ENCODE measurements at regions not wholly inside any gene's neighbourhood (a gene's known extent, or its start where the extent isn't known, plus 50 kb on each side); places are given as distances from the start of the nearest gene placed in this dataset.

DNA sequence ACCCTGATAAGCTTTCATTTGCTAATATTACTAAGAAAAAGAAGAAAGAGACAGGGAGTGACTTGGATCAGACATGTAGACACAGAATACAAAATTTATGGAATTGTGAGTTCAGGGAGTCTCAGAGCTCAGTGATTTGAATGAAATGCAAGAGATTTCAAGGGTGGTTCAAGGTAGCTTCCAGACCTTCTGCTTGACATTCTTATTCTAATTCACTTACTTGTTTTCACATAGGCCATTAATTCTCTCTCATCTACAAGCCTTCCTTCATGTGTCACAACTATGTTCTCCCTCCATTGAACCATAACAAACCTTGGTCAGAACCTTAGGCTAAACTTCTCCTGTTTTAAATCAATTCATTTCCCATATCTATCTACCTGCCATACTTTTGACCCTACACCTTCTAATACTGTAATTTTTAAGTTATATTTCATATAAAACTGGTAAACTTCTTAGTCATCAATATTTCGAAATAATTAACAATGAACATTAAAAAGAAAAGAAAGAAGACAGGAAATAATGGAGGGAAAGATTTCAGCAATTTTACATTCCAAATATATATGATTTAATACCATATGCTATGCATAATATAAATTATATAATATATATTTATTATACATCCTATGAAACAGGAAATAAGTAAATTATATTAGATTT, 139.2 kb upstream of the PDE1A start:
- H3K9me3 Mint-ChIP-seq: no peaks in the 10 kb centered on the region
- no peak overlapping the region for H3K27ac Mint-ChIP-seq
- no peak for DNase-seq (ENCODE audit: low spot score)
- no peaks in the 10 kb centered on the region for H3K4me1 Mint-ChIP-seq (ENCODE audit: low read depth)
- no peak overlapping the region for H3K4me3 Mint-ChIP-seq
- H3K36me3 Mint-ChIP-seq (ENCODE audit: low read depth): no peaks in the 10 kb centered on the region
- no peaks in the 10 kb centered on the region for H3K27me3 Mint-ChIP-seq (ENCODE audit: low read depth)

DNA sequence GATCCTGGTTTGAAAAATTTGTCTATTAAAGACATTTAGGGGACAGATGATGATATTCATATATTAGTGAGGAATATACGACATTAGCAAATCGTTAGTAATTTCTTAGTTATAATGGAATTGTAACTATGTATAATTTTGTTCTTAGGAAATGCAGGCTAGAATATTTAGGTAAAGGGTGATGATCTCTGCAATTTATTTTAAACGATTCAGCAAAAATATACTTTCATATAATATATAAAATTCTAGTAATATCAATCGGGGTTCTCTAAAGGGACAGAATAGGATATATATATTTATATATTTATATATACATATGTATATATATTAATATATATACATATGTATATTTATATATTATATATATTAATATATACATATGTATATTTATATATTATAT, 142.5 kb upstream of the DNAJC10 start:
- Mint-ChIP-seq H3K4me3 (no peak overlapping the region), H3K27ac (no peak overlapping the region), H3K4me1 (ENCODE audit: low read depth) (no peaks in the 10 kb centered on the region), H3K36me3 (ENCODE audit: low read depth) (no peaks in the 10 kb centered on the region), H3K27me3 (ENCODE audit: low read depth) (no peaks in the 10 kb centered on the region), H3K9me3 (no peaks in the 10 kb centered on the region)
- DNase-seq (ENCODE audit: low spot score): no peak

DNA sequence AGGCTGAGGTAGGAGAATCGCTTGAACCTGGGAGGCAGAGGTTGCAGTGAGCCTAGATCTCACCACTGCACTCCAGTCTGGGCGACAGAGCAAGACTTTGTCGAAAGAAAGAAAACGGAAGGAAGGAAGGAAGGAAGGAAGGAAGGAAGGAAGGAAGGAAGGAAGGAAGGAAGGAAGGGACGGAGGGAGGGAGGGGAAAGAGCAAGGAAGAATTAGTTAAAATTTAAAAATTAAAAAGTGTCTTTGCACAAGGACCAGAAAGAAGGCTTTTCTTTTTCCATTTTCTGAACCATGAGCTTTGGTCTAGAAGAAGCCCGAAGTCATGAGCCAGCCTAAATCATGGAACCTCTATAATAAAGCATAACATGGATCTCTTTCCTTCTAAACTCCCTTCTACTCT, 138.2 kb upstream of the DNAJC10 start:
- Mint-ChIP-seq H3K4me1 (ENCODE audit: low read depth) (no peaks in the 10 kb centered on the region), H3K9me3 (no peaks in the 10 kb centered on the region), H3K27ac (no peak overlapping the region), H3K27me3 (ENCODE audit: low read depth) (no peaks in the 10 kb centered on the region), H3K36me3 (ENCODE audit: low read depth) (no peaks in the 10 kb centered on the region), H3K4me3 (no peak overlapping the region)
- no peak for DNase-seq (ENCODE audit: low spot score)

DNA sequence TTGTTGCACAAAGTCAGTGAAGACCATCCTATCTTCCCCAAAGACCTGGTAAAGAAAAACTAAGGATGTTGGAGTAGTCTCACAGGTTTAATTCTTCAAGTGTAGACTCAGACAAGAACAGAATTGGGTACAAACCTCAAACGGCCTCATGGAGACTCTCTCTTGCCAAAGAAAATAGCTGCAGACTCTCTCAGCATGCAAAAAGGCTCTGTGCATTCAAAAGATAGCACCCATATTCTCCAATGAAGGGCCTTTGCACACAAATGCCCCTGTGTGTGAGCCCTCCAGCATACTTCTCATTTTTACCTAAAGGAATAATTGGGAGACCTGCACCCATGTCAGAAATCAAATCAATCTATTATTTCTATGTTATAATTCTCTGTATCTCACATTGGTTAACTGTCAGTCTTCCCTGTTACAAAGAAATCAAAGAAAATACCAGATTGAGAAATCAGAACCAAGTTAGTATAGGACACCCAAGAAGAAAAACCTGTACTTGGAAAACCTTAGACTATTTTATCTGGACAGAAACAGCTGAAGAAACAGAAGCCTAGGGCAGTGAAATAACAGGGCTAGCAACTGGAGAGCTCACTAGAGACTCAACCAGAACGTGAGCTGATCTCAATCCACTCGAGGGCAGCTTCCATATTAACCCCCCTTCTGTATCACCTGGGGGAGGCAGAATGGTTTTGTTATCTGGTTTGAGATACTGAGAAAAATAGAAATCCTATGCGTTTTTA, 134.7 kb upstream of the DNAJC10 start:
- Mint-ChIP-seq H3K4me1 (ENCODE audit: low read depth) (no peaks in the 10 kb centered on the region), H3K27me3 (ENCODE audit: low read depth) (no peaks in the 10 kb centered on the region), H3K36me3 (ENCODE audit: low read depth) (no peaks in the 10 kb centered on the region), H3K27ac (no peak overlapping the region), H3K4me3 (no peak overlapping the region), H3K9me3 (no peaks in the 10 kb centered on the region)
- no peak for DNase-seq (ENCODE audit: low spot score)

DNA sequence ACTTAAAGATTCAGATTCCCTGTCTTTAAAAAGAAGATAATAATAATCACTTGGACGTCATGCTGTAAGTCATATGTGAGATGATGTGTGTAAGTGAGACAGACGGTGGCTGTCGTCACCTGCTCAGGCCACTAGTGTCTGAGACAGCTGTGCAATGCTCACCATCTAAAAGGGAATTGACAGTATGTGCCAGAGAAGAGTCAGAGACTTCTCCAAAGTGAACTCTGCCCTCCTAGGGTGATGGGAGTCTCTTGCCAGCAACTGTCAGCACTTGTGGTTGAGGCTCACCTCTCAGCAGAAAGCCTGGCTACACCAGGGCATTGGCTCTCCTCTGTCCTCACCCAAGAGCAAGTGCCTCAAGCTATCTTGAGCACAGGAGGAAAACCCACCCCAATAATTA, 131.6 kb upstream of the DNAJC10 start:
- no peaks in the 10 kb centered on the region for H3K36me3 Mint-ChIP-seq (ENCODE audit: low read depth)
- no peaks in the 10 kb centered on the region for H3K9me3 Mint-ChIP-seq

DNA sequence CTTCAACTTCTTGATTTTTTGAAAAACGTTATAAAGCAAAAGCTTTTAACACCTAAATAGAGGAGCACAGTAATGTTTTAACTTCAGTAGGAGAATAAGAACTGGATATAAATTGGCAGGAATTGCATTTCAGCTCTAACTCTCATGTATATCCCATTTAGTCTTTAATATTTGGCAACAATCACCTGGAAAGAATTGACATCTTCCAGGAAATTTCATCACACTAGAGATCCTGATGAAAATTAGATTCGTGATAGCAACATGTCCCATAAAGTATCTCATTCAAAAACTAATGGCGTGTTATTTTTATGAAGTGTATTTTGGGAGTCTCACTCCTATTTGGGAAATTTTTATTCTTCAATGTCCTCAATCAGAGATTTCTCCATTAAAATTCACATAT, 131.1 kb upstream of the DNAJC10 start:
- DNase-seq (ENCODE audit: low spot score): no peak
- H3K27ac Mint-ChIP-seq: no peak overlapping the region
- no peaks in the 10 kb centered on the region for H3K4me1 Mint-ChIP-seq (ENCODE audit: low read depth)
- no peaks in the 10 kb centered on the region for H3K27me3 Mint-ChIP-seq (ENCODE audit: low read depth)
- no peak overlapping the region for H3K4me3 Mint-ChIP-seq
- no peaks in the 10 kb centered on the region for H3K36me3 Mint-ChIP-seq (ENCODE audit: low read depth)
- H3K9me3 Mint-ChIP-seq: no peaks in the 10 kb centered on the region

More for the DNA sequence above, 131.6 kb upstream of the DNAJC10 start:
- H3K27ac Mint-ChIP-seq: no peak overlapping the region
- H3K27me3 Mint-ChIP-seq (ENCODE audit: low read depth): no peaks in the 10 kb centered on the region
- no peak overlapping the region for H3K4me3 Mint-ChIP-seq
- no peak for DNase-seq (ENCODE audit: low spot score)
- H3K4me1 Mint-ChIP-seq (ENCODE audit: low read depth): no peaks in the 10 kb centered on the region

DNA sequence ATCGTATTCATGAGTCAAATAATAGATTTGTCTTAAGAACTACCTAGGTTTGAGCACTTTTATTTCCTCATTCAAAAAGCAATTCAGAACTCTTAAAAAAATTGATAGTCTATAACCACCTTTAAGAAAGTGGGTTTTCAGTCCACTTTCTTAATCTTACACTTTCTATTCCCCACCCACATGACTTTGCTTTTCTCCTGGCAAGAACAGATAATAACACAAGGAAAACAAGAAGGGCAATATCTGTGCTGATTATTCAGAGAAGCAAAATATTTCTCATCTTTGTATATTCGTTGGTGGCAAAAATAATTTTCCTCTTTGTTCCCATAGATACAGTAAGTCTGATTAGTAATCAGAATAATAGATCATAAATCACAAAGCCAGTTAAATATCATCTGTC, 130.6 kb upstream of the DNAJC10 start:
- no peak for DNase-seq (ENCODE audit: low spot score)

DNA sequence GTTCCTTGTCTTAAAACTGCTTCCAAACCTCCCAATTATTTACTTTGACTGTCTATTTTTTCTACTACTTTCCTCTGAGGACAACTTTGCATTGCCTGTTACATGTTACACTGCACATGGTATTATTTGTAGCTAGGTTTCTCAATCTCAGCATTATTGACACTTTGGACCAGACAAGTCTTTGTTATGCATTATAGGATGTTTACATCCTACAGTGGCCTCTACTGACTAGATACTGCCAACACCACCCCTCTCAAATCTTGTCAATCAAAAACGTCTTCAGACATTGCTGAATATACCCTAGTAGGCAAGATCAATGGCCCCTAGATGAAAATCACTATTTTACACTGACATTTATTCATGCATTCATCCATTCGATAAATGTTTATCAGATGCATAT, 129.6 kb upstream of the DNAJC10 start:
- H3K4me3 Mint-ChIP-seq: no peak overlapping the region
- no peak for DNase-seq (ENCODE audit: low spot score)
- H3K27ac Mint-ChIP-seq: no peak overlapping the region
- H3K9me3 Mint-ChIP-seq: no peaks in the 10 kb centered on the region
- H3K27me3 Mint-ChIP-seq (ENCODE audit: low read depth): no peaks in the 10 kb centered on the region
- H3K4me1 Mint-ChIP-seq (ENCODE audit: low read depth): no peaks in the 10 kb centered on the region
- no peaks in the 10 kb centered on the region for H3K36me3 Mint-ChIP-seq (ENCODE audit: low read depth)

More for the DNA sequence above, 130.6 kb upstream of the DNAJC10 start:
- no peaks in the 10 kb centered on the region for H3K27me3 Mint-ChIP-seq (ENCODE audit: low read depth)
- no peaks in the 10 kb centered on the region for H3K4me1 Mint-ChIP-seq (ENCODE audit: low read depth)
- H3K9me3 Mint-ChIP-seq: no peaks in the 10 kb centered on the region
- no peak overlapping the region for H3K4me3 Mint-ChIP-seq
- no peaks in the 10 kb centered on the region for H3K36me3 Mint-ChIP-seq (ENCODE audit: low read depth)
- no peak overlapping the region for H3K27ac Mint-ChIP-seq

DNA sequence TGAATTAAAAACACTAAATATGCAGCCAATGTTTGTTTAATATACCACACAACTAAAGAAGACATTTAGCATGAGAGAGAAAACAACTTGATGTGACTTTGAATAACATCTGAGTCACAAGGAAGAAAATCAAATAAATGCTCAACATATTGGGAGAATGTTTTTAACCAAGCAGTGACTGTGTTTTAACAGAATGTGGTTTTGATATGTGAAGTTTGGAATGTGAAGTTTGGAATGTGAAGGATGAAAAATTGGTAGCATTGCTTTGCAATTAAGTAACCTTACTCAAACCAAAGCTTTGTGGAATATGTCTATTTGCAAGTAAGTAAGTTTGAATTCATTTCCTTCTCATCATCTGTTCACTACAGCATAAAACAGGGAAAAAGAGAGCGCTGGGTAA, 128.2 kb upstream of the DNAJC10 start:
- no peak for DNase-seq (ENCODE audit: low spot score)
- Mint-ChIP-seq H3K27me3 (ENCODE audit: low read depth) (no peaks in the 10 kb centered on the region), H3K9me3 (no peaks in the 10 kb centered on the region), H3K27ac (no peak overlapping the region), H3K36me3 (ENCODE audit: low read depth) (no peaks in the 10 kb centered on the region), H3K4me1 (ENCODE audit: low read depth) (no peaks in the 10 kb centered on the region), H3K4me3 (no peak overlapping the region)

DNA sequence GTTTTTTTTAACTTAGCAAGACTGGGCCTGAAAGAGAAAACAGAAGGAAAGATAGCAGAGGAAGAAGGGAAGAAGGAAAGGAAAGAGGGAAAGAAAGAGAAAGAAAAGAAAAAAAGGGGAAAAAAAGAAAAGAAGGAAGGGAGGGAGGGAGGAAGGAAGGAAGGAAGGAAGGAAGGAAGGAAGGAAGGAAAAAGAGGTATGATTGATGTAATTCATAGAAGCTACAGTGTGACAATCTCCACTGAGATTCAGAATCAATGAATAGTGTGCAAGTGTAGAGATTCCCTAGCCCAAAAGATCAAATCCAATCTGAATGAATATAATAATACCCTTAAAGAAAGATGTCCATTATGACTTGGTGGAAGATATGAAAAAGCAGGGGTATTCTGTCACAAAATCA, 126.9 kb upstream of the DNAJC10 start:
- no peak overlapping the region for H3K27ac Mint-ChIP-seq
- no peaks in the 10 kb centered on the region for H3K9me3 Mint-ChIP-seq

DNA sequence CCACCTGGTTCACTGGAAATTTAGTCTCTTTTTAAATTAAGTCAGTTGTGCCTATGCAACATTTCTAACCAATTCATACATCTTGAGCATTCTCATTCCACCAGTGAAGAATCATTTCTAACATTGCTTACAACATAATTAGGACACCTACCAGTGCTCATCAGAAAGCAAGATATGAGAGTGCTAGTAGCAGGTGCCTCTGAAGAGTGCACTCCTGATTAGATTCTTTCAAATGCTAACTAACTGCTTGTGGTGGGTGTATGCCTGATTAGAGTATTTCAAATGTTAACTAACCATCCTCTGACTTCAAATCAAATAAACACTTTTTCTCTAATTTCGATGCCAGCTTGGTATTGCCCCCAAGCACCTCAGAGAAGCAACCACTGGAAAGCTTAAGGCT, 124.3 kb upstream of the DNAJC10 start:
- Mint-ChIP-seq H3K4me3 (no peak overlapping the region), H3K36me3 (ENCODE audit: low read depth) (no peaks in the 10 kb centered on the region), H3K9me3 (no peaks in the 10 kb centered on the region), H3K27ac (no peak overlapping the region), H3K27me3 (ENCODE audit: low read depth) (no peaks in the 10 kb centered on the region), H3K4me1 (ENCODE audit: low read depth) (no peaks in the 10 kb centered on the region)
- no peak for DNase-seq (ENCODE audit: low spot score)

More for the DNA sequence above, 126.9 kb upstream of the DNAJC10 start:
- no peak for DNase-seq (ENCODE audit: low spot score)
- Mint-ChIP-seq H3K27me3 (ENCODE audit: low read depth) (no peaks in the 10 kb centered on the region), H3K4me1 (ENCODE audit: low read depth) (no peaks in the 10 kb centered on the region), H3K4me3 (no peak overlapping the region), H3K36me3 (ENCODE audit: low read depth) (no peaks in the 10 kb centered on the region)

DNA sequence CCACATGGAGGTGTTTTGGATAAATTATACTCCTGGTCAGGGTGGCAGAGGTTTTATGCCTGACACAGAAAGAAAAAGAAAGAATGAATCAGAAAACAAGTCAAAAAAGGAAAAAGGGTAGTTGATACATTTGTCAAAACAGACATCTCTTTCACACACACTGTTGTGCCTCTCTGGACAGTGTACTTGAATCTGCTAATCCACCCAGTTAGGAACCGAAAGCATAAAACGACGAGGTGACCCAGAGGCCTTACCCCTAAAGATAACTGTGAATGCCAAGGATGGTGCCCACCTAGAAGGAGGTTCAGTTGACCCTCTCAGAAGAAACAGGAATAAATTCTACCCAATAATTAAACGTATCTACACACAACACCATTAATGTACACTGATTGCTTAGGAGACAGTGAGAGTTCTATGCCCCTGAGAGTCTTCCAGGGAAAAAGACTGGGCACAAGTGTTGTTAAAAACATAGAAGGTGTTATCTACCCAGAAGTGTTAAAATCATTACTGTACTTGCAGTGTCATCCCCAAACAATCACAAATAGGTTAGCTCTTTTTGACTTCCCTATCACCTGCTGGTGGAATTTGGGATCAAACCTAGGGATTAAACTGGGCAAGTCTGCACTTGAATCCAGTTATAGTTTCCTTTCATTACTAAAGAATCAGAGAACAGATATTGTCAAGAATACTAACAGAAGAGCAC, 123.2 kb upstream of the DNAJC10 start:
- H3K27me3 Mint-ChIP-seq (ENCODE audit: low read depth): peaks cover 3% of the 10 kb centered on the region

DNA sequence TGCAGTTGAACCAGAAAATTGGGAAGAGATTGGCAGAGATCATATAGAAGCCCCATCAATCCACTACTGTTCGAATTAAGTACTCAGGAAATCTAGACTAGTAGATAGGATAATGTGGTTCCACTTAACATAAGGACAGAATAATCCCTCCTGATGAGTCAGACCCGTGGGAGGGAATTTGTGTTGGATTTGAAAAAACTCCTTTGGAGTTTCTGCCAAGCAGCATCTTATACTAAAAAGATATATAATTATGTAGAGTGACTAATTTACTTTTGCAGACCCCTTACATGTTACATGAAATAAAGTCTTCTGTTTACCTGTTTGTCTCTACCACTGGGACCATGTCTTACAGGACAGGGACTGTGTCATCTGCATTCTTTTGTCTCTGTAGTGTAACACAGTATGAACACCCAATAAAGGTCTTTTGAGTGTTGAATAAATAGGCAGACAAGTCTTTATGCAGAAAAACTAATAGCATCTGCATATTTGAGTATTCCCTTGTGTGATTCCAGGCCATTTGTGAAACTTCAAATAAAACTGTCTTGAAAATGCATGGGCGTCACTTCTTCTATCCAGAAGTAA, 122.6 kb upstream of the DNAJC10 start:
- Mint-ChIP-seq H3K27ac (no peak overlapping the region), H3K27me3 (ENCODE audit: low read depth) (peaks cover 3% of the 10 kb centered on the region), H3K4me3 (no peak overlapping the region), H3K9me3 (no peaks in the 10 kb centered on the region), H3K36me3 (ENCODE audit: low read depth) (no peaks in the 10 kb centered on the region), H3K4me1 (ENCODE audit: low read depth) (no peaks in the 10 kb centered on the region)
- no peak for DNase-seq (ENCODE audit: low spot score)

More for the DNA sequence above, 123.2 kb upstream of the DNAJC10 start:
- Mint-ChIP-seq H3K4me3 (no peak overlapping the region), H3K27ac (no peak overlapping the region), H3K4me1 (ENCODE audit: low read depth) (no peaks in the 10 kb centered on the region), H3K36me3 (ENCODE audit: low read depth) (no peaks in the 10 kb centered on the region), H3K9me3 (no peaks in the 10 kb centered on the region)
- DNase-seq (ENCODE audit: low spot score): no peak

DNA sequence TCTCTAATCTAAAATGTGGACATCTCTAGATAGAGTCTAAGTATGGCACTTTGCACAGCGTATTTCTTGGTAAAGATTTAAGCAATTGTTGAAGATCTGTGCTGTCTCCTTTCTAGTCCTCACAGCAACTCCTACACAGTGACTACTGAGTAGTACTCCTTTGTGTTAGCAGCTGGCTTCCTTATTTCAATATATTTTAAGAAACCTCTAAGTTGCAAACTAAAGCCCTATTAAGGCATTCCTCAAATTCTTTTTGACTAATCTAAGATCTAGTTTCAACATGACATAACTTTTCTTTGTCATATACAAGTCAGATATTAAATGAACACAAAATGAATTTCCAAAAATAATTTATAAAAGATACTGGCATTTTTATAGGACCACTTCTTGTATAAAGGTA, 121.8 kb upstream of the DNAJC10 start:
- no peak for DNase-seq (ENCODE audit: low spot score)

More for the DNA sequence above, 121.8 kb upstream of the DNAJC10 start:
- no peak overlapping the region for H3K4me3 Mint-ChIP-seq
- H3K9me3 Mint-ChIP-seq: no peaks in the 10 kb centered on the region
- H3K4me1 Mint-ChIP-seq (ENCODE audit: low read depth): no peaks in the 10 kb centered on the region
- H3K27ac Mint-ChIP-seq: no peak overlapping the region
- H3K27me3 Mint-ChIP-seq (ENCODE audit: low read depth): peaks cover 5% of the 10 kb centered on the region
- H3K36me3 Mint-ChIP-seq (ENCODE audit: low read depth): no peaks in the 10 kb centered on the region

All from T-helper 2 cell treated with Interferon-gamma antibody and Interleukin-4, amounts not matched to agents 5 μg/mL and 100 μg/mL, for 36 hours (primary cell).